ENCODE measurements at regions not wholly inside any gene's neighbourhood (a gene's known extent, or its start where the extent isn't known, plus 50 kb on each side); places are given as distances from the start of the nearest gene placed in this dataset.

DNA sequence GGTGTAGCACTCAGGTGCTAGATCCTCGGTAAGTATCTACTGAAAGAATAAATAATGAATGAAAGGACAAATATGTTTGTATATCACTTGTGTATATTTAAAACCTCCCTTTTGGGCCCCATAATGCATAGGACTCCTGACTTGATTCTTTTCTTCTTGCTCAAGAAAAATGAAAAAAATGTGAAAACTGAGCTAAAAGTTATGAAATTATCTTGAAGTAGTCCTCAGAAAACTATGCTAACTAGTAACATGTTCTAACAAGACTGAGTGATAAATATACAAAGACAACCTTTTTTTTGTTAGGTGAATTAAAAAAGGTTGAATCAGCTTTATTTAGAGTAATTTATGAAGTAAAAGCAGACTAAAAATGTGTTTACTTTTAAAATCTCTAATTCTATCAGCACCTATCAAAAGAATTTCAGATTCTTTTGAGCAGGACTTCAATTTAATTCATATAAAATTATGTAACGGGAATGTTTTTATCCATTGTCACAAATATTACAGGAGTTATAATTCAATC, 247.8 kb upstream of the JAG1 start:
- no peak for DNase-seq (ENCODE audit: low read depth in 2 of 2)

DNA sequence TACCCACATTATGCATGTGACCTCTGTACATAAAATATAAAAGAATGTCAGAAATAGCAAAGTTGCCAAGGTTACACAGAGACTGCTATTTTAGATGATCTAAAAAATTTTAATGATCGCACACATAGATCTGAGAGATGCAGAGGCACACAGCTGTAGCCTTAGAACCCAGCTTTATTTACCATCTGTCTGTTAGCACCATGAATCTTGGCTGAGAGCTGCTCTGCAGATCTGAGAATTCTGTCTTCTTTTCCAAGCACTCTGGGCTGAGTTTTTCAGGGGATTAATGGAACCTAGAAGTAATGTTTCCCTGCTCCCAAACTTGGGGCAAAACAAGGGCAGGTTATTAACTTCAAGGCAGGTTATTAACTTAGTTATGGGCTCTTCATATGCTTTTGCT, 248.7 kb upstream of the JAG1 start:
- DNase-seq (ENCODE audit: low read depth in 2 of 2) = no peak

DNA sequence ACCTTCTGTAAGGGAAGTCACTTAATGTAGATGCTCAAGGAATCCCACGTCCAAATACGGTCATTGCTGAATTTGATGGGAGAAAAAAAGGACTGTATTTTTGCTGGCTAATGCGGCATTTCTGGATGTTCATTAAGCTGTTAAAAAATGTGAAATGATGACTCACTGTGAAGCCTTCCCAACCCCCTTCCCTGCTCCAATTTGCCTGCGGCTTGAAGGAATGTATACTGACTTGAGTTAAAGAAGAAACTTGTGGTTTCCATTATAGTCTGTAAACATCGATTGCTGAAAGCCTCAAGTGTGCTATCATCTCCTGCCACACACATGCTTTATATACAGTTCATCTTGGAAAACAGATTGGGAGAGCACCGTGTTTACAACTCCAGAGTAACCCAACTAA, 249.1 kb upstream of the JAG1 start:
- DNase-seq (ENCODE audit: low read depth in 2 of 2) = no peak

DNA sequence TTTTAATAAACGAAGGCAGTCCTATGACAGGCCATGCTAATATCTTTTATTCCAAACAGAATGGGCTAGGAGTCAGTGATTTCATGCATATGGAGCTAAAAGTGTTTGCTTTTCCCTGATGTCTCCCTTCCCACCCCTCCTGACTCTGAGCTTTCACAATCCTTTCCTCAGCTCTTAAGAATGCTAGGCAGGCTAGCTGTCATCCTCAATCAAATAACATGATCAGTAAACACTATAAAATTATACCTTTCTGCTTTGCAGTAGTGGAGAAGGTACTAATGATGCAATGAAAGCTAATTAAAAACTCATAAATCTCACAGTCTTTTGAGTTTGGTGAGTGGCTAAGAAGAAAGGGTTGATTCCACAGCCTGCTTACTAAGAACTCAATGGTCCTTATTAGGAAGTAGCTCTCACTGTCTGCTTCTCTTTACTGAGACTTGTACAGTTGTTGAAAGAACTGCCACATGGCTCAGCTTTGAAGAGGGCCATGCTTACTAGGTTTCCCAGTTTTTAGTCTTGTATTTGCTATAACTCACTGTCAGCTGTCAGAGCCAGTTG, 250.9 kb upstream of the JAG1 start:
- DNase-seq (ENCODE audit: low read depth in 2 of 2) = no peak

DNA sequence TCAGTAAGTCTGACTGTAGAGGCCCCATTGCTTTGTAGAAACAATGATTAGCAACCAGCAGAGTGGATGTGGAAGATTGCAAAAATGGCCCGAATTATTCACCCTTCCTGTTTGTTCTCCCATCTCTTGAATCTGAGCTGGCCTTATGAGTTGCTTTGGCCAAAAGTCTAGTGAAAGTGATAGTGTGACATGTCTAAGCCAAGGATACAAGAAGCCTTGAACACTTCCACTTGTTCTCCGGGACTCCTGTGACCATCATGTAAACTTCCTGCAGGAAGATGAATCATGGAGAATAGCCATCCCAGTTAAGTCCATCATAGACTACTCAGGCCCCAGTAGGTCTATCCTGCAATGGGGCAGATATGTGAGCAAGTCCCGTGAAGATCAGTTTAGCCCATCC, 252.0 kb upstream of the JAG1 start:
- DNase-seq (ENCODE audit: low read depth in 2 of 2) = no peak

DNA sequence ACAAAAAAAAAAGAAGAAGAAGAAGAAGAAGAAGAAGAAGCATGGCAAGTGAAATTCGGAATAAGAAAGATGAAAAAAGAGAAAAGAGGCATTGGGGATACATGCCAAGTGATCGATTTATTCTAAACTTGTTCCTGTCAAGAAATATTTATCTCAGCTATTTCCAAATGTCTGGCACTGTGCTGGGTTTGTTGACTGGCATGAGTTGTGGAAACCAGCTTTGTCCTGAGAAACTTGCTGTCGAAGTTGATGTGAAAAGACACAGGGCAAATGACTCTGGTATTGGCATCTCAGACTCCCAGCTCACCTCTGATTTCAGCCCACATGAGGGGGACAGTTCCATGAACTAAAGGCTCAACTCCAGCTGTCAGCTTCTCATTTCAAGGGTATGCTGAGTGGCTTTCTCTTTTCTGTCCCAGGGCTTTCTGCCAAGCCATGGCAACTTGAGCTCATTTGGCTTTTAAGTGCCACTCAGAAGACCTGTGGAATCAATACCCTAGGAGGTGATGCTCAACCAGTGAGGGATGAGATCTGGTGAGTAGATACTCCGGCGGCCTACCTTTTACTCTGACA, 253.3 kb upstream of the JAG1 start:
- no peak for DNase-seq (ENCODE audit: low read depth in 2 of 2)

DNA sequence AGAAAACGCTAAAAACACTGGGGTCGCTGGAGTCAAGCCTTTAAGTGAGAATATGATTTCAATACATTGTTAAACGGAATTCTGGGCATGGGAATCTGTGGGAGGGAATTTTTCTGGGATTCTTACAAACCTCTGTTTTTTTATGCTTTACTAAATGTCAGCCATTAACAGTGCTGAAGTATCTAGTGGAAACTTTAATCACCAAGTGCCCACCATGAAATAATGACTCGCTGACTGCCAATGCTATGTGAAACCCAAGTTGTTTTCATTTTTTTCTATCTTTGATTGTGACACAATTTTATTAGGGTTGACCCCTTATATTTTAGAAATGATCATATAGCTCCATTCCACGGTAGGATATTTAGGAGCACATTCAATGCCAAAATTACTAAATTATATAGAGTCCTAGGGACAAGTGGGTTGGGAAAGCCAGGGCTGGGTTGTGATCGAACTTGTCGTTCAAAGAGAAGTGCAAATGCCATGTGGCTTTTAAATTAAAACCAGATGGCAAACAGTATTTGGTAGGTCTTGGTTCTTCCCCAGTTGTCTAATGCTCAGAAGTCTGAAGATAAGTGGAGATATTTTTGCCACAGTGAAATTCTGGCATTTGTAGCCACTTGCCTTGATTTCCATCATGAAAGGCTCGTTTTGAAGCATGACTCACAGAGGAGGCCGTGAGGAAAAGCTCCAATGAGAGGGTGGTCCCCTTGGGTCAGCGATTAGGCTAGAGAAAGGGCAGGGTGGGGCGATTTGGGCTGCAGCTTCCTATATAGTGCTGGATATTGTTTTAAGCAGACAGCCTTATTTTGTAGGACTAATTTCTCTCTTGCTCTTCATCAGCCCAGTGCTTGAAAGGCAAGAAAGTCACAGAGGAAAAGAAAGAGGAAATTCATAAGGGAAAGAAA, 254.4 kb upstream of the JAG1 start:
- DNase-seq (ENCODE audit: low read depth in 2 of 2) = no peak

DNA sequence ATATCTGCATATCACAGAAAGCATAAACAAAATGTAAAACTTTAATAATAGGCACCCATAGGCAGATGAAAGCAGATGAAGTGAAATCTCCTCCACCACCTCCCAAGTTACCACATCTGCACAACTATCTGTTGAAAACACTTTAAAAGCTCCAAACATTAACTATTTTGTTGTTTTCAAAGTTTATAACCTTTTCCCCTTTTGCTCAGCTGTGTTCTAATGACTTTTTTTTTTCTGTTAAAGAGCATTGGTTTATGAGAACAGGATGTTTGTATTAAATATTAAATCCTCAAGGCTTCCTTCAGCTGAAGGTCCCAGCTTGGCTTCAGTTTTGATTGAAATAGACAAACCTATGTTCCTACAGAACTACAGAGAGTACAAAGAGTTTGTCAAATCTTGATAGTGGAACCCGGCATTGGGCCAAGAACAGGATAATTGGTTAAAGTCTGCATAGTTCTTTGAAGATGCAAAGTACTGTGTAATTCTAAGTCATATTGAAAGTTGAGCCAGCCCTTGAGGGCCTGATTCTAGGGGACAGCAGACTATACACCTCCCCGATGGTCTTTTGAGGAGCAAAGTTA, 255.1 kb upstream of the JAG1 start:
- no peak for DNase-seq (ENCODE audit: low read depth in 2 of 2)

DNA sequence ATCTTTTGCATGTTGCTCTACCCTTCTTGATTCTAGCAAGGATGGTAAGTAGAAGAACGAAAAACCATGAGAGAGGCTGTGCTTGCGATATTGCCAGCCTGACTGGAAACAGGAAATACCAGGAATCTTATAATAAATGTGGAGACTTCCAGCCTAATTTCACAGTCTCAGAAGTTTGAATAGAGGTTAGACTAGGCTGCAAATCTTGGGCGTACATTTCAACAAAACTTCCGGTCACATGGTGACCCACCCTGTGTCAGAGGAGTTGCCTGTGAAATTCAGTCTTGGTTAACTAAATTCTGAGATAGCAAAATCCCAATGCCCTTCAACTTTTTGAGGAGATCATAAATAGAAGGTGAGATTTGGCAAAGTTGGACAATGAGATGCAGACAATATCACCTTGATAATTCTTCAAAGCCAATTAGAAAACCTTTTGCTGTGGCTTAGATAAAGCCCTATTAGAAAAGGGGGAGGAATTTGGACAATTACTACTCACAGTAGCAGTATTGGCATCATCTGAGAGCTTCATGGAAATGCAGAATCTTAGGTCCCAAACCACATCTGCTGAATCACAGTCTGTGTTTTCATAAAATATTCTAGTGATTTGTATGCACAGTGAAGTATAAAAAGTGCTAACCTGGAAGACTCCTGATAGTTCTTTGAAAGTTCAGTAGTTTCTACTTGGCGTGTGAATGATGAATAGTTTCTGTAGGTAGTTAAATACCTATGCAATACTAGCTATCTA, 262.0 kb upstream of the JAG1 start:
- no peak for DNase-seq (ENCODE audit: low read depth in 2 of 2)

DNA sequence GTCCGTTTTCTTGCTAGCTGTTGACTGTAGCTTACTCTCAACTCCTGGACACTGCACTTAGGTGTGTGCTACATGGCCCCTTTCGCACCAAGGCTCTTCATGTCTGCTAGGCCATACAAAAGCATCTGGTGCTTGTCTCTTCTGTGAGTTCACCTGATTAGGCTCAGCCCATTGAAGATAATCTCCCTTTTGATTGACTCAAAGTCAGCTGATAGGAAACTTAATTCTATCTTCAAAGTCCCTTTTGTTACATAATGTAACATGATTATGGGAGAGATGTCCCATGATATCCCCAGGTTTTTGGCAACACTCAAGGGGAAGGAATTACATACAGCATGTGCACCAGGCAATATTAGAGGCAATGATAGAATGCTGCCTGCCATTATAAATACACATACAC, 263.0 kb upstream of the JAG1 start:
- no peak for DNase-seq (ENCODE audit: low read depth in 2 of 2)

DNA sequence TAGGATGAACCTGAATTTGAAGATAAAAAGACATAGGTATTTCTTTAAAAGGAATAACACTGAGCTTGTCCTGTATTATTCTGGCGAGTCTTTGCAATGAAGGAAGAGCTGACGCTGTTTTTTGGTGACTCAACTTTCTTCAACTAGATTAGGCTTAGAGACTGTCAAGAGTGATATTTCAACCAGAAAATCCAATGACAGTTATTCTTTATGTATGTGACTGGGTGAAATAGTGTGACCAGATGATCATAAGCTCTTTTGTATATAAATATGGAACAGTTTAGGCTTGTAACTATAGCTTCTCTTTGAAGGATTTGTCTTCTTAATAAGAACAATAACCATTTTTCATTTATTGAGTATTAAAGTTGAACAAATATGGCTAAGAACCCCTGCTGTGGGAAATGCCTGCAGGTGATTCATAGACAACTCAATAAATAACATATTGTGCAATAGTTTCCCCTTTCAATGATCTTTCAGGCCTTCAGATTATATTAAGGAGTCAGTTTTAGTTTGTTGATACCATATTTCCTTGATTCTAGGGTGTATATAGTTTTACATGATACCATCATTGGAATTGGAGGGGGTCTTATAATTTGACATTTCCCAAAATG, 265.6 kb upstream of the JAG1 start:
- no peak for DNase-seq (ENCODE audit: low read depth in 2 of 2)

DNA sequence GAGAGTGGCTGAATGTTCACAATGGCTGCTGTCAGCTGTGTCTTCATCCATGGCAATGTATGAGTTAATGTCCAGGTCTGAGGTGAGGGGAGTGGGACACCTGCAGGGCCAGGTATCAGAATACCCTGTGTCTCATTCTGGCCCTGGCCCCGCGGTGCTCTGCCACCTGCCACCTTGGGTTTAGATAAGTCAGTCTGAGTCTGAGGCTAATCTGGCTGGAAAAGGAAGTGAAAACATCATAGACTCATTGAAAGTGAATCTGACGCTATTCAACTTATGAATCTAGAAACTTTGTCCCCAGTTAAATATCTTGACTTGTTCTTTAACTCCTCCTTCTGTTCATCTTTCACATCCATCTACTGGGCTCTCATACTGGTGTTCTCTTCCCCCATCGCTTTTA, 267.1 kb upstream of the JAG1 start:
- DNase-seq (ENCODE audit: low read depth in 2 of 2) = no peak

DNA sequence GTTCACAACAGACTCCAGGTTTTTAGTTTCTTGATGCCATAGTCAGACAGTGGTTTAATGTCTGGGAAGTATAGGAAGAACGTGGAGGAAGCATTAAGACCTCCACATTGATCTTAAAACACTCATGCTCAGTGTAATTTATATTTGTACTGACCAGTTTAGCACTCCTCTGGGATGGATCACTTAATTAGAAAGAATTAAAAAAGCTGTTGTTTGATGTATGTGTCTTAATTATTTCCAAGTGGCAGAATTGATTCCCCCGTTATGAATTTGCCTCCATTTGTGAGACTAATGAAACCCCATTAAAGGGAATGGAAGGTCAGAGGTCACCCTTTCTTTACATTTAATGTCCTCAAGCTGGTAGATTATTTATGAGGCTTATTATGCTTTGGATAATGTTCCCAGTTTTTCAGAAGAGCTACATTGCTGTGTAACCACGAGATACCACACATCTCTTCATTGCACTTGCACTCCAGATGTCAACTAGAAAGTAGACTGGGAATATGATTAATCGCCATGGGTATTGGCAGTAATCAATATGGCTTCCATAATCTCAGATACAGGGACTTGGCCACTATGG, 270.0 kb upstream of the JAG1 start:
- no peak for DNase-seq (ENCODE audit: low read depth in 2 of 2)

DNA sequence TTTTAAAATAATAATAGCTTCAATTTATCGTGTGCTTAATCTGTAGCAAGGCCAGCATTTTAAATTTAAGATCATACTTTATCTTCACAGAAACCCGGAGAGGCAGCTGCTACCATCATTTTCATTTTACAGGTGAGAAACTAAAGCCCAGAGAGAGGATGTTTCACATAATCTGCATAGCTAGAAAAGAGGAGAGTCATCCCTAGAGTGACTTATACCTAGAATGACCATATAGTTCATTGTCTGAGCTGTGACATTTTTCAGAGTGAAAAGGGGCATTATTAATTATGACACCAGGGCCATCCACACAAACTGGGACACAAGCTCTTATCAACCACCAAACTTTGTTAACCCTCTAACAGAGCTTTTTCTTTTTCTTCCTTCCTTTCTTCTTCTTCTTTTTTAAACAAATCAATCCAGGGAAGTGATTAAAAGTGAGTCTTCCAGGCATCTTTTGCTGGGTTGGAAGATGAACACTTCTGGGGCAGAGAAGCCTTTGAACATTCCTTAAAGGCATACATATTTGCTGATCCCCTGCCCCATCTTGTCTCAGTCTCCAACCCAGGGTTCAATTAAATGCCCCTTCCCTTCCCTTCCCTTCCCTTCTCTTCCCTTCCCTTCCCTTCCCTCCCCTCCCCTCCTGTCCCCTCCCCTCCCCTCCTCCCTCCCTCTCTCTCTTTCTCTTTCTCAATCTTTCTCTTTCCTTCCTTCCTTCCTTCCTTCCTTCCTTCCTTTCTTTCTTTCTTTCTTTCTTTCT, 272.5 kb upstream of the JAG1 start:
- DNase-seq (ENCODE audit: low read depth in 2 of 2) = no peak

DNA sequence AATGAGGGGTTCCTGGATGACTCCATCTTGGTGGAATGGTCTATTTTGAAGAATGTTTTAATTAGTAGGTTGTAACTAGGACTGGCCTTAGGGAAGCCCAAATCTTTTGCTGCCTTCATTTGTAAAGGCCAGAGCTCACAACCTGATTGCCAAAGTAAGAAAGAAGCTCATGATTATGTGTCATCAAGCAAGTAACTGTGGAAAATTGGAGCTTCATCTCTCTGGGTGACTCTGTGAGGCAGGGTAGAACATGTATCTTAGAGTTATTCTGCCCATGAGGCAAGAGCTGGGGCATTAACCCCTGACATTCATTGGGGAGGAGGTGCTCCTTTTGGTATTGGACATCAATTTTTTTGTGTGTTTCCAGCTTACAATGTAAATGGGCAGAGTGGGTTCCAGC, 273.9 kb upstream of the JAG1 start:
- no peak for DNase-seq (ENCODE audit: low read depth in 2 of 2)

DNA sequence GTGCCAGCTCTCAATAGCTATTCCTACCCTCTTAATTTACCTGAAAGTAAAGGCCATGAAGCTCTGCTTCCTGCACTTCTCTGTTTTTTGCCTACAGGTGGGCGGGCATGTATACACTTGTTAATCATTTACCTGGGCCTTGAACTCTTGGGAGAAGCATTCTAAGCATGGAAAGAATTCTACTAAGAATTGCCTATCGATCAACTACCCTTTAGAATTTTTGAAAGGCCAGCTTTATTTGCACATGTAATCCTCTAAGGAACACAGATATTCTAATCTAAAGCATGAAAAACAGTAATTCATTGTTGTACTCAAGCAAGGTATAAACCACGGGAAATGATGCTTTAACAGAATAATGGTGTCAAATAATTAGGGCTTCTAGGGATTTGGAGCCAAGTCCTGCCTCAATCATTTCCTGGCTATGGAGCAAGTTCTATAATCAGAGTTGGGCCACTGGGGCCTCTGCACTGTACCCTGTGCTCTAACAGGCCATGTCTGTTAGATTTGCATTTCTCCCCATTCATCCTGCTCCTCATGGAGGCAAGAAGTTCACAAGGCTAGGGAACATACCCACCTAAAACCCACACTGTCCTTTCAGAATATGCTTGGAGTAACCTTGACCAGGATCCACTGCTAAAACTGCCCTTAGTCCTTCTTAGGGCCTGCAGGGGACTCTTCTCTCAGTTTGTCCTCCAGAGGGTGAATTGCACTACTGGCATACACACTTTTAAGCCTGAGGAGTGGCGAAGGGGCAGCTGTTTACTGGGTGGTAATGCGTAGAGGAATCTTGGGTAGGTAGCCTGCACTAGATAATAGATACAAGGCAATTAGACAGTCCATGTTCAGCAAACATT, 276.4 kb upstream of the JAG1 start:
- DNase-seq (ENCODE audit: low read depth in 2 of 2) = no peak

DNA sequence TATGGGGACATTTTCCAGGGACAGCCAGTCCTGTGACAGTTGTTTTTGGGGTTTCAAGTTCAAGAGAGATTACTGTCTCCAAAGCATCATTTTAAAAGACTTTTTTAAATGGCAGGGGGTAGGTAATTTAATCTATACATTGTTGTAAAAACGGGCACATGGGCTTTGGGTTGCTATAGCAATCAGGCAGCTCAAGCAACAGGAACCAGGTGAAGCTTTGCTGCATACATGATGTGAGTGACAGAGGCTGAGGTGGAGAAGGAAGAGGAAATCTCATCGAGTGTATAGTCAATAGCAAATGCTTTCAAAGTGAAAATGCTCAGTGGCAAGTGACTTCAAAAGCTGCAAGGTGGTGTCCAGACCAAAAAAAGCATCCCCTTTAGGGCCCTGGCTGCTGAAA, 277.4 kb upstream of the JAG1 start:
- no peak for DNase-seq (ENCODE audit: low read depth in 2 of 2)

DNA sequence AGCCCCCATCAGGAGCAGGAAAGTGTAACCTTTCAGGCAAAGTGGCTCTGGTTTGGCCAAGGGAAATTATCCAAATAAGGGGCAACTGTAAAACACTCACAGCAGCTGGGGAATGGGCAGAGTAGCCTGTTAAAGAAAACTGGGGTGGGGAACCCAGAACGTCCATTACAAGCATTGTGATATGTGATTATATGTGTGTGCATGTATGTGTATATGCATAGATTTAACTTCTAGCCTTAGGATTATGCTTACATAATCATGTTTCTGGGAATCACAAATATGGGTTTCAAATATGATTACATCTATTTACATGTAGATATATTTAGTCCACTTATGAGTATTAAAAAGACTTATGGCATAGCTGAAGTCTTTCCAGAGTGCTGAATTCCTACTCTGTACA, 278.1 kb upstream of the JAG1 start:
- DNase-seq (ENCODE audit: low read depth in 2 of 2) = no peak

DNA sequence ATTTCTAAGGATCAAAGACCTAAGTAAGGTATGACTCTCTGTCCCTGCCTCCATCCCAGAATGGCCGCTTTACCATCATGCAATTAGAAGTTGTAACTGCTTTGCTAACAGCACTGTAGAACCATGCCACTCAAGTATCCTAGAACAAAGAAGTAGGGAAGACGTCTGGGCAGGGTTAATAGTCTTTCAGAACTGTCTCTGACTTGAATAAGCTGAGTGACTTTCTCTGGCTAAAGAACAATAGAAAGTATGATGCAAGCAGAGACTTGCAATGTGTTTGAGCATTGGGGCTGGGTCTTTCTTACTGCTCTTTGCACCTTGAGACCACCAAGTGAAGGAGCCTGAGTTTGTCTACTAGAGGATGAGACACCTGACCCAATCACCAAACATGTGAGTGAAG, 279.6 kb upstream of the JAG1 start:
- no peak for DNase-seq (ENCODE audit: low read depth in 2 of 2)

Data from stimulated activated CD4-positive, alpha-beta T cell treated with anti-CD3 and anti-CD28 coated beads, Interleukin-15, amount 100 ng/mL, for 48 hours (primary cell).